IMR-90 (cell line): ENCODE measurements at regions not wholly inside any gene's neighbourhood (a gene's known extent, or its start where the extent isn't known, plus 50 kb on each side); places are given as distances from the start of the nearest gene placed in this dataset.
A peak's percentile ranks its signal among the peaks of the same experiment; 100 is the strongest.

Experiments
- ATAC-seq: fragments of 200-7000 bp; cut with Tn5 transposase; 2 replicates; pipeline ENCODE4 v1.9.1; 2020; ENCODE audit warnings: low read depth, mild to moderate bottlenecking, moderate library complexity
- BruUV-seq: library from RNA; stranded (reverse); fragments of 400-500 nt; replicated peaks from 2 replicates; lab custom pipeline; 2021; lab: Mats Ljungman, UMichigan
- CTCF ChIA-PET: fragments of 300-600 bp; formaldehyde crosslinking; extraction: SDS; loops from one replicate; lab custom pipeline; 2021; ENCODE audit warnings: antibody characterized with exemption; lab: Yijun Ruan, JAX
- POLR2A ChIA-PET: fragments of 300-600 bp; sonication (Branson Sonifier 250); formaldehyde crosslinking; loops from one replicate; lab custom pipeline; 2022; ENCODE audit warnings: antibody characterized with exemption; ENCODE audit not compliant: unreplicated experiment; lab: Charles Lee
- DNase-seq: peaks from one replicate; pipeline ENCODE4 v3.0.0; 2013
- H2AFZ ChIP-seq: replicated peaks from 2 replicates; pipeline ENCODE3; 2013; ENCODE audit warnings: low read length, mild to moderate bottlenecking; ENCODE audit not compliant: poor library complexity
- H2AK5ac ChIP-seq: 2 replicates; pipeline ENCODE4 v1.6.1; 2013; ENCODE audit warnings: low read depth, low read length, inconsistent platforms
- H2AK9ac ChIP-seq: replicated peaks from 2 replicates; pipeline ENCODE3; 2013; ENCODE audit warnings: mild to moderate bottlenecking, low read depth, low read length, moderate library complexity; ENCODE audit not compliant: poor library complexity
- H2BK120ac ChIP-seq: 2 replicates; pipeline ENCODE4 v1.6.1; 2013; ENCODE audit warnings: low read depth, low read length, inconsistent platforms
- H2BK15ac ChIP-seq: 3 replicates; pipeline ENCODE4 v1.6.1; 2013; ENCODE audit warnings: low read depth, low read length, inconsistent platforms
- H2BK20ac ChIP-seq: 2 replicates; pipeline ENCODE4 v1.6.1; 2013; ENCODE audit warnings: low read depth, mild to moderate bottlenecking, inconsistent platforms, low read length, moderate library complexity
- H2BK5ac ChIP-seq: 2 replicates; pipeline ENCODE4 v1.6.1; 2013; ENCODE audit warnings: mild to moderate bottlenecking, low read depth, low read length, inconsistent platforms; ENCODE audit not compliant: poor library complexity, severe bottlenecking
- H3K14ac ChIP-seq: replicated peaks from 2 replicates; pipeline ENCODE4 v1.6.1; 2013; ENCODE audit warnings: low read depth, low read length, inconsistent platforms
- H3K18ac ChIP-seq: 2 replicates; pipeline ENCODE4 v1.6.1; 2013; ENCODE audit warnings: low read depth, low read length, control low read depth
- H3K23ac ChIP-seq: 2 replicates; pipeline ENCODE4 v1.6.1; 2013; ENCODE audit warnings: low read depth, low read length, inconsistent platforms
- H3K27ac ChIP-seq: 2 replicates; pipeline ENCODE4 v1.5.1; 2013; ENCODE audit warnings: mild to moderate bottlenecking, control low read depth, low read length; ENCODE audit not compliant: insufficient read depth
- H3K27me3 ChIP-seq: 2 replicates; pipeline ENCODE4 v1.6.1; 2013; ENCODE audit warnings: low read length; ENCODE audit not compliant: control insufficient read depth, insufficient read depth
- H3K36me3 ChIP-seq: 2 replicates; pipeline ENCODE4 v1.6.1; 2013; ENCODE audit warnings: low read length, mixed read lengths; ENCODE audit not compliant: control insufficient read depth, insufficient read depth
- H3K4ac ChIP-seq: 2 replicates; pipeline ENCODE4 v1.6.1; 2013; ENCODE audit warnings: low read depth, low read length, inconsistent platforms
- H3K4me1 ChIP-seq: 2 replicates; pipeline ENCODE4 v1.6.1; 2013; ENCODE audit warnings: low read length, mixed read lengths; ENCODE audit not compliant: control insufficient read depth, insufficient read depth
- H3K4me2 ChIP-seq: 2 replicates; pipeline ENCODE4 v1.6.1; 2013; ENCODE audit warnings: low read depth, mild to moderate bottlenecking, control low read depth, low read length, moderate library complexity
- H3K4me3 ChIP-seq: 2 replicates; pipeline ENCODE4 v1.5.1; 2013; ENCODE audit warnings: low read depth, mild to moderate bottlenecking, control low read depth, low read length, moderate library complexity; ENCODE audit not compliant: insufficient read depth
- H3K56ac ChIP-seq: 2 replicates; pipeline ENCODE4 v1.6.1; 2013; ENCODE audit warnings: low read length, inconsistent platforms; ENCODE audit not compliant: insufficient read depth; ENCODE audit errors: extremely low read depth
- H3K79me1 ChIP-seq, 2 experiments: 2 replicates each; pipeline ENCODE4 v1.6.1; 2013; ENCODE audit warnings: low read length in 2 of 2, inconsistent platforms in 1 of 2, low read depth in 1 of 2
- H3K9ac ChIP-seq: 2 replicates; pipeline ENCODE4 v1.6.1; 2013; ENCODE audit warnings: low read depth, low read length, control low read depth
- H3K9me1 ChIP-seq: 2 replicates; pipeline ENCODE4 v1.6.1; 2013; ENCODE audit warnings: low read length, inconsistent platforms; ENCODE audit not compliant: insufficient read depth
- H3K9me3 ChIP-seq: 2 replicates; pipeline ENCODE4 v1.6.1; 2013; ENCODE audit warnings: low read length; ENCODE audit not compliant: control insufficient read depth, insufficient read depth
- H4K20me1 ChIP-seq: 2 replicates; pipeline ENCODE4 v1.6.1; 2013; ENCODE audit warnings: low read length, inconsistent platforms; ENCODE audit not compliant: insufficient read depth
- H4K5ac ChIP-seq: 2 replicates; pipeline ENCODE4 v1.6.1; 2013; ENCODE audit warnings: mild to moderate bottlenecking, low read depth, low read length, control low read depth
- H4K8ac ChIP-seq, 2 experiments: 2 replicates each; pipeline ENCODE4 v1.6.1; 2013; ENCODE audit warnings: low read depth in 2 of 2, low read length in 2 of 2, control low read depth in 1 of 2, inconsistent platforms in 1 of 2
- H4K91ac ChIP-seq: 2 replicates; pipeline ENCODE4 v1.6.1; 2013; ENCODE audit warnings: low read depth, low read length, inconsistent platforms; ENCODE audit not compliant: insufficient read depth
- BHLHE40 ChIP-seq: fragments of 150-350 bp; IDR thresholded peaks from 2 replicates; pipeline ENCODE4 v1.6.1; 2016; ENCODE audit warnings: mild to moderate bottlenecking, low read depth, low read length
- CEBPB ChIP-seq: IDR thresholded peaks from 2 replicates; pipeline ENCODE4 v1.6.1; 2012; ENCODE audit warnings: low read depth, low read length, improper control_type of control experiment
- CHD1 ChIP-seq: IDR thresholded peaks from 2 replicates; pipeline ENCODE4 v1.6.1; 2012; ENCODE audit warnings: low read depth, low read length, improper control_type of control experiment
- CTCF ChIP-seq: conservative IDR thresholded peaks from 2 replicates; pipeline ENCODE4 v1.5.1; 2012; ENCODE audit warnings: mild to moderate bottlenecking, low read depth, low read length, improper control_type of control experiment
- FOS ChIP-seq: fragments of 150-350 bp; IDR thresholded peaks from 2 replicates; pipeline ENCODE4 v1.6.1; 2016; ENCODE audit warnings: low read depth, low read length
- MAFK ChIP-seq: IDR thresholded peaks from 2 replicates; pipeline ENCODE4 v1.6.1; 2012; ENCODE audit warnings: low read depth, low read length, improper control_type of control experiment
- MAZ ChIP-seq: IDR thresholded peaks from 2 replicates; pipeline ENCODE4 v1.6.1; 2012; ENCODE audit warnings: low read depth, mild to moderate bottlenecking, low read length, improper control_type of control experiment, moderate library complexity, borderline replicate concordance
- MXI1 ChIP-seq: IDR thresholded peaks from 2 replicates; pipeline ENCODE4 v1.6.1; 2012; ENCODE audit warnings: low read depth, mild to moderate bottlenecking, low read length, moderate library complexity, borderline replicate concordance
- NFE2L2 ChIP-seq: fragments of 150-350 bp; IDR thresholded peaks from 2 replicates; pipeline ENCODE4 v1.6.1; 2016; ENCODE audit warnings: low read depth, mild to moderate bottlenecking, low read length
- POLR2A ChIP-seq: IDR thresholded peaks from 2 replicates; pipeline ENCODE4 v1.6.1; 2012; ENCODE audit warnings: mild to moderate bottlenecking, low read depth, low read length
- RAD21 ChIP-seq: IDR thresholded peaks from 2 replicates; pipeline ENCODE4 v1.6.1; 2012; ENCODE audit warnings: low read length, improper control_type of control experiment
- RCOR1 ChIP-seq: IDR thresholded peaks from 2 replicates; pipeline ENCODE4 v1.6.1; 2012; ENCODE audit warnings: mild to moderate bottlenecking, low read length, improper control_type of control experiment; ENCODE audit not compliant: insufficient replicate concordance
- RFX5 ChIP-seq: IDR thresholded peaks from 2 replicates; pipeline ENCODE4 v1.8.0; 2012; ENCODE audit warnings: low read depth, mild to moderate bottlenecking, low read length, moderate library complexity
- SMC3 ChIP-seq: fragments of 150-350 bp; IDR thresholded peaks from 2 replicates; pipeline ENCODE4 v1.6.1; 2016; ENCODE audit warnings: low read depth, mild to moderate bottlenecking, antibody characterized with exemption, low read length, moderate library complexity
- WGBS, 2 experiments: methylation state at CpG; one replicate each; pipeline versions ENCODE4 v1.1.5 to v1.1.7; 2013; ENCODE audit warnings: missing lambda C conversion rate in 2 of 2; ENCODE audit not compliant: insufficient read length in 1 of 2; ENCODE audit errors: extremely low coverage in 2 of 2; 5-methylcytosine and 5-hydroxymethylcytosine counted together
- dilution Hi-C: fragments of 300-500 bp; cut with HindIII; formaldehyde crosslinking; loops from one replicate; pipeline ENCODE4 v1.14.3; 2018; ENCODE audit warnings: low sequenced_read_pairs; ENCODE audit not compliant: unreplicated experiment
- in situ Hi-C: fragments of 300-500 bp; cut with MboI; formaldehyde crosslinking; loops from 3 replicates; pipeline ENCODE4 v1.14.3; 2019; ENCODE audit warnings: low sequenced_read_pairs, inconsistent platforms, mixed read lengths
- intact Hi-C: fragments of 100-400 bp; cut with micrococcal nuclease; formaldehyde crosslinking; loops from 2 replicates; pipeline ENCODE4 v1.10.0; 2022
- TF ChIP-seq, protein P1 (sequence below): fragments of 150-350 bp; IDR thresholded peaks from 2 replicates; pipeline ENCODE4 v1.6.1; 2017; ENCODE audit warnings: mild to moderate bottlenecking, antibody characterized with exemption, low read length, low read depth
- TF ChIP-seq, protein P2 (sequence below): fragments of 150-350 bp; IDR thresholded peaks from 2 replicates; pipeline ENCODE4 v1.6.1; 2016; ENCODE audit warnings: low read depth, mild to moderate bottlenecking, low read length, moderate library complexity, borderline replicate concordance

DNA sequence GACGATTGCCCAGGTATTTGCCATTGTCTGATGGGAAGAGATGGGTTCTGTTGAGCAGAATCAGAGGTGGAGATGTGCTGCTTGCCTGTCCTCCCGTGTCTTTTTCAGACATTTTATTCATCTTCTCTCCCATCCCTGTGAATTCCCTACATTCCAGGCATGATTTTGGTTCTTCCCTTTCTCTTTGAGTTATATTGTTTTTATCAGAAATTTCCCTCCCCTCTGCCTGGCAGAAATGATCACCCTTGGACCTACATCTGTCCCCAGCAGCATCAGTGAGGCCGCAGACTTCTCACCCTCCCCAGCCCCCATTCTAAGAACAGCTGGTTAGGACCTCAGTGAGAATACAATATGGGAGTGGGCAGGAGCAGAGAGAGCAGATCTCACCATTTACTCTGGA lies 640.2 kb downstream of the CCDC171 start:
- dilution Hi-C loops, result no loop called here
- peak overlapping the region; percentile 87 for H3K14ac ChIP-seq
- ChIA-PET POLR2A (no interaction called here), CTCF (interaction anchor here (1.0 kb wide), 1 partner anchor 633 kb away, joined by 3 read pairs; no protein-coding TSS in a partner anchor)
- H4K20me1 ChIP-seq, result peaks cover 3% of the 10 kb centered on the region; the same call in 1 of the 2 replicates
- peak overlapping the region; percentile 85 for H4K5ac ChIP-seq
- peaks cover 2% of the 10 kb centered on the region for H3K9me3 ChIP-seq
- H3K4ac ChIP-seq, result peak overlapping the region; percentile 95
- peak overlapping the region; percentile 97 for H2AK5ac ChIP-seq
- H3K18ac ChIP-seq, result peak overlapping the region; percentile 92
- H2AK9ac ChIP-seq, result peak overlapping the region; percentile 63
- H2BK120ac ChIP-seq, result peak overlapping the region; percentile 99
- H3K4me3 ChIP-seq, result no peak overlapping the region
- peak overlapping the region; percentile 92; the same call in 1 of the 2 replicates for H3K27ac ChIP-seq
- no TSS peak for BruUV-seq
- peak overlapping the region; percentile 88 for H4K91ac ChIP-seq
- H3K56ac ChIP-seq, result no peak overlapping the region
- DNase-seq (no peak), ATAC-seq (no peak)
- no CpG with 5 or more reads among the region's 3 CpGs for WGBS, 2 experiments
- H3K23ac ChIP-seq, result peak overlapping the region; percentile 93
- peaks cover 25% of the 10 kb centered on the region for H3K9me1 ChIP-seq
- H3K9ac ChIP-seq, result peak overlapping the region; percentile 41
- in situ Hi-C loops, result loop anchor here (10.0 kb wide), 1 partner anchor 522 kb away; no protein-coding TSS in a partner anchor
- H2AFZ ChIP-seq, result peak overlapping the region; percentile 54
- intact Hi-C loops, result loop anchor here (2.0 to 10.0 kb wide), 7 partner anchors 144 to 678 kb away; partner anchors contain the start of gene BNC2
- H2BK20ac ChIP-seq, result peak overlapping the region; percentile 93
- peak overlapping the region; percentile 71 for H2BK15ac ChIP-seq
- H3K79me1 ChIP-seq, result 0 out of 4 replicates have a peak, but pooled peaks cover 0 to 4% of the 10 kb centered on the region in 2 experiments
- peak overlapping the region; percentile 64 for H3K4me2 ChIP-seq
- peak overlapping the region; percentile 68 to 80; a peak in 3 of 4 replicates for H4K8ac ChIP-seq
- H2BK5ac ChIP-seq, result peak overlapping the region; percentile 97
- no peaks in the 10 kb centered on the region for H3K27me3 ChIP-seq
- H3K4me1 ChIP-seq, result peaks cover 36% of the 10 kb centered on the region
- H3K36me3 ChIP-seq, result no peaks in the 10 kb centered on the region
- TF ChIP-seq CEBPB, result no peak
- no peak for TF ChIP-seq RCOR1
- TF ChIP-seq RAD21, result no peak
- TF ChIP-seq RFX5, result no peak
- TF ChIP-seq MXI1, result no peak
- no peak for TF ChIP-seq NFE2L2
- TF ChIP-seq, protein P1, sequence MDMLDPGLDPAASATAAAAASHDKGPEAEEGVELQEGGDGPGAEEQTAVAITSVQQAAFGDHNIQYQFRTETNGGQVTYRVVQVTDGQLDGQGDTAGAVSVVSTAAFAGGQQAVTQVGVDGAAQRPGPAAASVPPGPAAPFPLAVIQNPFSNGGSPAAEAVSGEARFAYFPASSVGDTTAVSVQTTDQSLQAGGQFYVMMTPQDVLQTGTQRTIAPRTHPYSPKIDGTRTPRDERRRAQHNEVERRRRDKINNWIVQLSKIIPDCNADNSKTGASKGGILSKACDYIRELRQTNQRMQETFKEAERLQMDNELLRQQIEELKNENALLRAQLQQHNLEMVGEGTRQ, result no peak
- TF ChIP-seq POLR2A, result no peak
- TF ChIP-seq BHLHE40, result no peak
- TF ChIP-seq FOS, result no peak
- TF ChIP-seq MAZ, result no peak
- no peak for TF ChIP-seq CHD1
- no peak for TF ChIP-seq SMC3
- no peak for TF ChIP-seq MAFK
- TF ChIP-seq, protein P2, sequence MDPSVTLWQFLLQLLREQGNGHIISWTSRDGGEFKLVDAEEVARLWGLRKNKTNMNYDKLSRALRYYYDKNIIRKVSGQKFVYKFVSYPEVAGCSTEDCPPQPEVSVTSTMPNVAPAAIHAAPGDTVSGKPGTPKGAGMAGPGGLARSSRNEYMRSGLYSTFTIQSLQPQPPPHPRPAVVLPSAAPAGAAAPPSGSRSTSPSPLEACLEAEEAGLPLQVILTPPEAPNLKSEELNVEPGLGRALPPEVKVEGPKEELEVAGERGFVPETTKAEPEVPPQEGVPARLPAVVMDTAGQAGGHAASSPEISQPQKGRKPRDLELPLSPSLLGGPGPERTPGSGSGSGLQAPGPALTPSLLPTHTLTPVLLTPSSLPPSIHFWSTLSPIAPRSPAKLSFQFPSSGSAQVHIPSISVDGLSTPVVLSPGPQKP, result no peak
- no peak for TF ChIP-seq CTCF
